OCI-LY3 (cell line): ENCODE measurements at regions not wholly inside any gene's neighbourhood (a gene's known extent, or its start where the extent isn't known, plus 50 kb on each side); places are given as distances from the start of the nearest gene placed in this dataset.

Experiments
- CTCF ChIP-seq: fragments of 200-600, 300-600 bp; sonication (generic); IDR thresholded peaks from 2 replicates; pipeline ENCODE4 v1.5.1; 2014; ENCODE audit warnings: antibody characterized with exemption, low read length, low read depth
- EZH2phosphoT487 ChIP-seq: fragments of 200-600 bp; shearing (Covaris generic); IDR thresholded peaks from 2 replicates; pipeline ENCODE4 v1.6.1; 2018; ENCODE audit warnings: antibody characterized with exemption, mixed run types, low read depth

GRCh38 chr15:31160297-31160696 lies 58.8 kb upstream of the TRPM1 start:
- TF ChIP-seq CTCF (no peak), EZH2phosphoT487 (no peak)
